22Rv1 (cell line): ENCODE measurements at regions not wholly inside any gene's neighbourhood (a gene's known extent, or its start where the extent isn't known, plus 50 kb on each side); places are given as distances from the start of the nearest gene placed in this dataset.

Experiments used
- CTCF ChIP-seq: fragments of 450-650 bp; IDR thresholded peaks from 2 replicates; pipeline ENCODE4 v1.5.1; 2017; ENCODE audit warnings: mild to moderate bottlenecking
- ZFX ChIP-seq: fragments of 450-650 bp; IDR thresholded peaks from 2 replicates; pipeline ENCODE4 v1.6.1; 2017; ENCODE audit warnings: antibody characterized with exemption, borderline replicate concordance

- TF ChIP-seq CTCF, result no peak
- no peak for TF ChIP-seq ZFX
These were observed 101.2 kb upstream of the NUDT6 start for GRCh38 chr4:123023647-123024046.
